SK-N-SH treated with all-trans-retinoic acid at 6 μM for 48 hours (cell line): ENCODE measurements at regions not wholly inside any gene's neighbourhood (a gene's known extent, or its start where the extent isn't known, plus 50 kb on each side); places are given as distances from the start of the nearest gene placed in this dataset.
"Not testable (repeated sequence)": the region's sequence is repeated elsewhere in the genome, so short reads cannot be mapped to it uniquely, and the experiment has no call there.

Experiments used
- ATAC-seq: fragments of 200-7000 bp; cut with Tn5 transposase; 3 replicates; pipeline ENCODE4 v1.9.1; 2020; ENCODE audit warnings: mild to moderate bottlenecking, moderate library complexity
- ARNTL ChIP-seq: fragments of 450-650 bp; formaldehyde crosslinking; IDR thresholded peaks from 2 replicates; pipeline ENCODE4 v1.5.0; 2020; ENCODE audit warnings: low read depth, mild to moderate bottlenecking, moderate library complexity, borderline replicate concordance
- BACH2 ChIP-seq: fragments of 250-450 bp; sonication (Bioruptor Pico); IDR thresholded peaks from 2 replicates; pipeline ENCODE4 v1.9.0; 2021; ENCODE audit warnings: mild to moderate bottlenecking, borderline replicate concordance
- CSDC2 ChIP-seq: fragments of 250-450 bp; sonication (Bioruptor Pico); IDR thresholded peaks from 2 replicates; pipeline ENCODE4 v1.5.0; 2020; ENCODE audit warnings: mild to moderate bottlenecking, moderate library complexity
- ESRRG ChIP-seq: fragments of 250-450 bp; sonication (Bioruptor Pico); IDR thresholded peaks from 2 replicates; pipeline ENCODE4 v1.6.1; 2021; ENCODE audit warnings: mild to moderate bottlenecking
- GLIS3 ChIP-seq: fragments of 250-450 bp; sonication (Bioruptor Pico); IDR thresholded peaks from 2 replicates; pipeline ENCODE4 v1.5.0; 2020; ENCODE audit warnings: mild to moderate bottlenecking, moderate library complexity
- ISL1 ChIP-seq: fragments of 250-450 bp; sonication (Bioruptor Pico); IDR thresholded peaks from 2 replicates; pipeline ENCODE4 v2.1.2; 2022; ENCODE audit warnings: mild to moderate bottlenecking, moderate library complexity
- OSR1 ChIP-seq: fragments of 250-450 bp; sonication (Bioruptor Pico); IDR thresholded peaks from 2 replicates; pipeline ENCODE4 v1.8.0; 2022; ENCODE audit warnings: moderate library complexity, mild to moderate bottlenecking, inconsistent platforms
- PPARA ChIP-seq: fragments of 250-450 bp; sonication (Bioruptor Pico); IDR thresholded peaks from 2 replicates; pipeline ENCODE4 v1.5.0; 2020; ENCODE audit warnings: mild to moderate bottlenecking, borderline replicate concordance
- RARB ChIP-seq: fragments of 250-450 bp; sonication (Bioruptor Pico); IDR thresholded peaks from 2 replicates; pipeline ENCODE4 v1.8.0; 2021; ENCODE audit warnings: mild to moderate bottlenecking, moderate library complexity
- SNAI2 ChIP-seq: fragments of 250-450 bp; sonication (Bioruptor Pico); IDR thresholded peaks from 2 replicates; pipeline ENCODE4 v1.5.0; 2020; ENCODE audit warnings: mild to moderate bottlenecking, moderate library complexity
- TCF4 ChIP-seq: fragments of 250-450 bp; sonication (Bioruptor Pico); IDR thresholded peaks from 2 replicates; pipeline ENCODE4 v1.8.0; 2021; ENCODE audit warnings: mild to moderate bottlenecking, moderate library complexity, borderline replicate concordance
- TOX ChIP-seq: fragments of 250-450 bp; sonication (Bioruptor Pico); IDR thresholded peaks from 2 replicates; pipeline ENCODE4 v1.8.0; 2021; ENCODE audit warnings: mild to moderate bottlenecking, moderate library complexity, borderline replicate concordance
- ZC3H10 ChIP-seq: fragments of 250-450 bp; sonication (Bioruptor Pico); IDR thresholded peaks from 2 replicates; pipeline ENCODE4 v1.5.1; 2021; ENCODE audit warnings: mild to moderate bottlenecking, moderate library complexity
- ZFP3 ChIP-seq: fragments of 250-450 bp; sonication (Bioruptor Pico); IDR thresholded peaks from 2 replicates; pipeline ENCODE4 v1.5.0; 2020; ENCODE audit warnings: mild to moderate bottlenecking, moderate library complexity
- ZFP30 ChIP-seq: fragments of 450-650 bp; formaldehyde crosslinking; IDR thresholded peaks from 2 replicates; pipeline ENCODE4 v1.5.0; 2022; ENCODE audit warnings: mild to moderate bottlenecking, moderate library complexity
- ZNF565 ChIP-seq: fragments of 450-650 bp; formaldehyde crosslinking; conservative IDR thresholded peaks from 2 replicates; pipeline ENCODE4 v1.5.0; 2020; ENCODE audit warnings: low read depth, mild to moderate bottlenecking, moderate library complexity
- ZNF70 ChIP-seq: fragments of 450-650 bp; formaldehyde crosslinking; IDR thresholded peaks from 2 replicates; pipeline ENCODE4 v1.5.0; 2020; ENCODE audit warnings: mild to moderate bottlenecking, moderate library complexity
- ZNF8 ChIP-seq: fragments of 450-650 bp; formaldehyde crosslinking; IDR thresholded peaks from 2 replicates; pipeline ENCODE4 v1.5.0; 2020; ENCODE audit warnings: mild to moderate bottlenecking, moderate library complexity
- TF ChIP-seq, protein P1 (sequence below): fragments of 250-450 bp; sonication (Bioruptor Pico); IDR thresholded peaks from 2 replicates; pipeline ENCODE4 v1.5.1; 2020; ENCODE audit warnings: low read depth, mild to moderate bottlenecking, moderate library complexity
- TF ChIP-seq, protein P2 (sequence below): fragments of 250-450 bp; sonication (Bioruptor Pico); IDR thresholded peaks from 2 replicates; pipeline ENCODE4 v1.5.1; 2021; ENCODE audit warnings: mild to moderate bottlenecking, moderate library complexity
- TF ChIP-seq, protein P3 (sequence below): fragments of 250-450 bp; sonication (Bioruptor Pico); IDR thresholded peaks from 2 replicates; pipeline ENCODE4 v1.8.0; 2020; ENCODE audit warnings: mild to moderate bottlenecking, moderate library complexity, borderline replicate concordance
- TF ChIP-seq, protein P4 (sequence below): fragments of 250-450 bp; sonication (Bioruptor Pico); IDR thresholded peaks from 2 replicates; pipeline ENCODE4 v1.8.0; 2021; ENCODE audit warnings: low read depth, mild to moderate bottlenecking, moderate library complexity, borderline replicate concordance

DNA sequence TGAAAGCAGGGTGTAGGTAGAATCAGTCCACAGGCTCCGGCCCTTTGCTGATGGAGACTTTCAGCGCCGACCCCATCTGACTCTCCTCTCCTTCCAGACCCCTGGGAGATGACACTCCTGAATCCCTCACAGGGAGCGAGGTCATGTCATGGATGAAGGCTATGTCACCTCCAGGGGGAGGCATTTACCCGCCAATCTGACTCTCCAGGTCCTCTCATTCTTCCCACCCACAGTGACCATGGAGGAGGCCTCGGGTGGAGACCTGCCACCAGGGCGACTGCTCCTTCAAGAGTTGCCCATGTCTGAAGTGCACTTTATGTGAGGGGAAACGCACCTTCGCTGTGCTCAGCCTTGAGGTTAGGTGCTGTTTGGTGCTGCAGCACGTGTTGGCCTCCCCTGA, 112.7 kb downstream of the KLF13 start:
- TF ChIP-seq ZNF70 (CRISPR knock-in tag): no peak
- no peak for ATAC-seq

DNA sequence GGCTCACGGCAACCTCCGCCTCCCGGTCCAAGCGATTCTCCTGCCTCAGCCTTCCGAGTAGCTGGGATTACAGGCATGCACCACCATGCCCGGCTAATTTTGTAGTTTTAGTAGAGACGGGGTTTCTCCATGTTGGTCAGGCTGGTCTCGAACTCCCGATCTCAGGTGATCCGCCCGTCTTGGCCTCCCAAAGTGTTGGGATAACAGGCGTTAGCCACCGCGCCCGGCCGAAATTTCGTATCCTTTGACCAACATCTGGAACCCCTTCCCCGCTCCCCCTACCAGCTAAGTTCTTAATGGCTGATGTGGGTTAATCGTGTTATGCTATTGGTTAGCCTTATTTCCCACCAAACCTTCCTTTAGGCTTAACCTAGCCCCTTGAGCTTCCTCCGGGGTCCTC, 113.6 kb downstream of the KLF13 start:
- not testable (repeated sequence) for ATAC-seq

DNA sequence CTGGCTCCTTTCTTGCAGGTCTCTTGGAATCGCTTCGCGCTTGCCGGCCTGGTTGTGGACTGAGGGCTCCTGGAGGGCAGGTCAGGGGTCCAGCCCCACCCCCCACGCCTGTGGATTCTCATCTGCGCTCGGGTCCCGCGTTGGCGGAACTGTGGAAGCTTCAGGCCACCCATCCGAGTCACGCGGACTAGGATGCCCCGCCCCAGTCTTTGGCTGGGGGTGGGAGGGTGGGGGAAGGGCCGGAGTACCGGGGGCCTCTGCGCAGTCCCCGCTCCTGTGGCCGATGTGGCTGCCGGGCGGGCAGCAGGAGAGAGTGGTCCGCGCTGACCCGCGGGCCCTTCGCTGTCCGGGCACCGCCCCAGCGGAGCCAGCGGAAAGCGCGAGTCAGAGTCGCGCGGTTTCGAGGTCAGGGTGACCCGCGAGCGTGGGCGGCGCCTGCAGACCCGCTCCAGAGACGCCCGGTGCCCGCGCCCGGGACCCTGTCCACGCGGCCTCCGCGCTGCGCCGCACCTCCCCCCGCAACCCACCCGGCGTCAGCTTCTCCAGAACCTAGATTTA, 114.2 kb downstream of the KLF13 start:
- peak; percentile 64 for ATAC-seq
- TF ChIP-seq ZC3H10 (CRISPR knock-in tag) (no peak), CSDC2 (CRISPR knock-in tag) (no peak), ZNF565 (CRISPR knock-in tag) (no peak), ZNF70 (CRISPR knock-in tag) (no peak), GLIS3 (CRISPR knock-in tag) (no peak), ZFP3 (no peak), SNAI2 (CRISPR knock-in tag) (no peak), BACH2 (CRISPR knock-in tag) (no peak), TCF4 (CRISPR knock-in tag) (no peak), ESRRG (CRISPR knock-in tag) (no peak), ZFP30 (CRISPR knock-in tag) (no peak), ZNF8 (CRISPR knock-in tag) (no peak), PPARA (CRISPR knock-in tag) (no peak)

DNA sequence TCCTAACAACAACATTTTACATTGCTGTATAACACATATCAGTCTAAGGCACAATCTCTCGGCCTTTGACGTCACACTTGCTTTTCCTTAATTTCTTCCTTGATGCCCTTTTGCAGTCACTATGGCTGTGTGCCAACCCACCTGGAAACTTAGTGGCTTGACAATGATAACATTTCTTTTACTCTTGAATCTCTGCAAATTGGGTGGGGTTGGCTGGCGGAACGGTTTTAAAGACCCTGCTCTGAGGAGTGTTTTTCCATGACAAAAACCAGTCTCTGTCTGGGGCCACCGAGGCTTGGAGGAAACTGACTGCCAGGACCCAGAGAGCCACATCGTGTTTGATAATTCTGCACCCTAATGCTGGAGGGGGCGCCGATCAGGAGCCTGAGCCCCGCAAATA, 115.6 kb downstream of the KLF13 start:
- TF ChIP-seq, protein P1, sequence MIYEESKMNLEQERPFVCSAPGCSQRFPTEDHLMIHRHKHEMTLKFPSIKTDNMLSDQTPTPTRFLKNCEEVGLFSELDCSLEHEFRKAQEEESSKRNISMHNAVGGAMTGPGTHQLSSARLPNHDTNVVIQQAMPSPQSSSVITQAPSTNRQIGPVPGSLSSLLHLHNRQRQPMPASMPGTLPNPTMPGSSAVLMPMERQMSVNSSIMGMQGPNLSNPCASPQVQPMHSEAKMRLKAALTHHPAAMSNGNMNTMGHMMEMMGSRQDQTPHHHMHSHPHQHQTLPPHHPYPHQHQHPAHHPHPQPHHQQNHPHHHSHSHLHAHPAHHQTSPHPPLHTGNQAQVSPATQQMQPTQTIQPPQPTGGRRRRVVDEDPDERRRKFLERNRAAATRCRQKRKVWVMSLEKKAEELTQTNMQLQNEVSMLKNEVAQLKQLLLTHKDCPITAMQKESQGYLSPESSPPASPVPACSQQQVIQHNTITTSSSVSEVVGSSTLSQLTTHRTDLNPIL (CRISPR knock-in tag): no peak
- TF ChIP-seq ARNTL (CRISPR knock-in tag) (no peak), ZFP3 (no peak), RARB (no peak), ESRRG (CRISPR knock-in tag) (no peak), SNAI2 (CRISPR knock-in tag) (no peak), OSR1 (CRISPR knock-in tag) (no peak), ZFP30 (CRISPR knock-in tag) (no peak), CSDC2 (CRISPR knock-in tag) (no peak), ISL1 (no peak), ZNF70 (CRISPR knock-in tag) (no peak), ZNF565 (CRISPR knock-in tag) (no peak), TOX (CRISPR knock-in tag) (no peak), ZC3H10 (CRISPR knock-in tag) (no peak)
- TF ChIP-seq, protein P2, sequence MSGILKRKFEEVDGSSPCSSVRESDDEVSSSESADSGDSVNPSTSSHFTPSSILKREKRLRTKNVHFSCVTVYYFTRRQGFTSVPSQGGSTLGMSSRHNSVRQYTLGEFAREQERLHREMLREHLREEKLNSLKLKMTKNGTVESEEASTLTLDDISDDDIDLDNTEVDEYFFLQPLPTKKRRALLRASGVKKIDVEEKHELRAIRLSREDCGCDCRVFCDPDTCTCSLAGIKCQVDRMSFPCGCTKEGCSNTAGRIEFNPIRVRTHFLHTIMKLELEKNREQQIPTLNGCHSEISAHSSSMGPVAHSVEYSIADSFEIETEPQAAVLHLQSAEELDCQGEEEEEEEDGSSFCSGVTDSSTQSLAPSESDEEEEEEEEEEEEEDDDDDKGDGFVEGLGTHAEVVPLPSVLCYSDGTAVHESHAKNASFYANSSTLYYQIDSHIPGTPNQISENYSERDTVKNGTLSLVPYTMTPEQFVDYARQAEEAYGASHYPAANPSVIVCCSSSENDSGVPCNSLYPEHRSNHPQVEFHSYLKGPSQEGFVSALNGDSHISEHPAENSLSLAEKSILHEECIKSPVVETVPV (CRISPR knock-in tag): no peak
- TF ChIP-seq, protein P3, sequence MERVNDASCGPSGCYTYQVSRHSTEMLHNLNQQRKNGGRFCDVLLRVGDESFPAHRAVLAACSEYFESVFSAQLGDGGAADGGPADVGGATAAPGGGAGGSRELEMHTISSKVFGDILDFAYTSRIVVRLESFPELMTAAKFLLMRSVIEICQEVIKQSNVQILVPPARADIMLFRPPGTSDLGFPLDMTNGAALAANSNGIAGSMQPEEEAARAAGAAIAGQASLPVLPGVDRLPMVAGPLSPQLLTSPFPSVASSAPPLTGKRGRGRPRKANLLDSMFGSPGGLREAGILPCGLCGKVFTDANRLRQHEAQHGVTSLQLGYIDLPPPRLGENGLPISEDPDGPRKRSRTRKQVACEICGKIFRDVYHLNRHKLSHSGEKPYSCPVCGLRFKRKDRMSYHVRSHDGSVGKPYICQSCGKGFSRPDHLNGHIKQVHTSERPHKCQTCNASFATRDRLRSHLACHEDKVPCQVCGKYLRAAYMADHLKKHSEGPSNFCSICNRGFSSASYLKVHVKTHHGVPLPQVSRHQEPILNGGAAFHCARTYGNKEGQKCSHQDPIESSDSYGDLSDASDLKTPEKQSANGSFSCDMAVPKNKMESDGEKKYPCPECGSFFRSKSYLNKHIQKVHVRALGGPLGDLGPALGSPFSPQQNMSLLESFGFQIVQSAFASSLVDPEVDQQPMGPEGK: no peak
- TF ChIP-seq, all 23 proteins: peak for 0
- ATAC-seq: no peak

DNA sequence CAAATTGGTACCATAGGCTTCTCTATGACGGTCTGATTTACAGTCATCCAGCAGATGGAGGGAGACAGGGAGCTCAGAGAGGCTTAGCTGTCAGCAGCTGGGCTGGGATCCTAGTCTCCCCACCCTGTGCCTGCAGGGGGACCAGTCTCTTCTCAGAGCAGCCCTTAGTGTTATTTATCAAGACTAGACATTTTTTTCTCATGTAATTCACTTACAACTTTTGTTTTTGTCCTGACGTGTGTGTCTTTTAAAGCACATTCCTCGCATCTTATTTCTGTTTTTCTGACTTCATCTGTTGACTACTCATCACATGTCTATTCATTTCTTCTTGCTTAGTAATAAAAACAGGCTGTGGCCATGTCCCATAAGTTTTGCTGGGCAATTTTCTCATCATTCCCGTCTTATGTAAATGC, 116.1 kb downstream of the KLF13 start:
- ATAC-seq: peak; percentile 81
- TF ChIP-seq CSDC2 (CRISPR knock-in tag): no peak
- TF ChIP-seq, protein P2 (CRISPR knock-in tag): no peak
- no peak for TF ChIP-seq ZNF70 (CRISPR knock-in tag)
- TF ChIP-seq OSR1 (CRISPR knock-in tag): no peak
- peak; percentile 28; the same call in 1 of the 2 replicates for TF ChIP-seq ISL1
- no peak for TF ChIP-seq ZC3H10 (CRISPR knock-in tag)
- TF ChIP-seq, protein P4, sequence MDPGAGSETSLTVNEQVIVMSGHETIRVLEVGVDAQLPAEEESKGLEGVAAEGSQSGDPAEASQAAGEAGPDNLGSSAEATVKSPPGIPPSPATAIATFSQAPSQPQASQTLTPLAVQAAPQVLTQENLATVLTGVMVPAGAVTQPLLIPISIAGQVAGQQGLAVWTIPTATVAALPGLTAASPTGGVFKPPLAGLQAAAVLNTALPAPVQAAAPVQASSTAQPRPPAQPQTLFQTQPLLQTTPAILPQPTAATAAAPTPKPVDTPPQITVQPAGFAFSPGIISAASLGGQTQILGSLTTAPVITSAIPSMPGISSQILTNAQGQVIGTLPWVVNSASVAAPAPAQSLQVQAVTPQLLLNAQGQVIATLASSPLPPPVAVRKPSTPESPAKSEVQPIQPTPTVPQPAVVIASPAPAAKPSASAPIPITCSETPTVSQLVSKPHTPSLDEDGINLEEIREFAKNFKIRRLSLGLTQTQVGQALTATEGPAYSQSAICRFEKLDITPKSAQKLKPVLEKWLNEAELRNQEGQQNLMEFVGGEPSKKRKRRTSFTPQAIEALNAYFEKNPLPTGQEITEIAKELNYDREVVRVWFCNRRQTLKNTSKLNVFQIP: no peak
- TF ChIP-seq ZFP3: no peak
- no peak for TF ChIP-seq TOX (CRISPR knock-in tag)
